ENCODE measurements at regions not wholly inside any gene's neighbourhood (a gene's known extent, or its start where the extent isn't known, plus 50 kb on each side); places are given as distances from the start of the nearest gene placed in this dataset.

DNA sequence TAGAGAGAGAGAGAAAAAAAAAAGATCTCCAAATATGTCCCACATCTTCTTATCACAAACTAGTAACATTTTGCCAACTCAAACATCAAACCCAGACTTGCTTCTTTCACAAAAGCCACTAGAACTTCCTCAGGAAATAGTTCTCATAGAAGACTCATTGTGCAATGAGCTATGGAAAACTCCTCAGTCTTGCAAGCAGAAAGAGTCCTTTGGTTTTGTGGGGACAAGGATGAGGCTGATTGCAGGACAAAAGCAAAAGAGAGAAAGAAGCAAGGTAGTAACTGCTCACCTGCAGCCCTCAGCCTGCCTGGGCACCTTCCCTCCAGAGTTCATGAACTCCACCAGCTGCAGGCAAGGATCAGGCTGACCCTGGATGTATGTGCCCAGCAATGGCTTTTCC is 399.0 kb downstream of the IRX1 start:
- Mint-ChIP-seq H3K9me3 (peaks cover 8 to 25% (median 12%) of the 10 kb centered on the region in 5 donors), H3K27me3 (peaks cover 0 to under 1% of the 10 kb centered on the region in 2 donors), H3K4me1 (no peaks in the 10 kb centered on the region), H3K4me3 (no peak overlapping the region), H3K27ac (no peak overlapping the region), H3K36me3 (no peaks in the 10 kb centered on the region)
- DNase-seq = no peak
- Histone ChIP-seq H3K27ac (ENCODE audit: low read depth, low read length) (no peak overlapping the region), H3K27me3 (ENCODE audit: insufficient read depth, low read length, poor library complexity, severe bottlenecking) (no peaks in the 10 kb centered on the region), H3K4me1 (ENCODE audit: insufficient read depth, low read length) (no peaks in the 10 kb centered on the region), H3K4me3 (ENCODE audit: low read length) (no peak overlapping the region), H3K36me3 (ENCODE audit: insufficient read depth, low read length) (no peaks in the 10 kb centered on the region), H3K9me3 (ENCODE audit: low read length) (no peaks in the 10 kb centered on the region)
- CTCF ChIA-PET = no interaction called here
- POLR2A ChIA-PET = no interaction called here

DNA sequence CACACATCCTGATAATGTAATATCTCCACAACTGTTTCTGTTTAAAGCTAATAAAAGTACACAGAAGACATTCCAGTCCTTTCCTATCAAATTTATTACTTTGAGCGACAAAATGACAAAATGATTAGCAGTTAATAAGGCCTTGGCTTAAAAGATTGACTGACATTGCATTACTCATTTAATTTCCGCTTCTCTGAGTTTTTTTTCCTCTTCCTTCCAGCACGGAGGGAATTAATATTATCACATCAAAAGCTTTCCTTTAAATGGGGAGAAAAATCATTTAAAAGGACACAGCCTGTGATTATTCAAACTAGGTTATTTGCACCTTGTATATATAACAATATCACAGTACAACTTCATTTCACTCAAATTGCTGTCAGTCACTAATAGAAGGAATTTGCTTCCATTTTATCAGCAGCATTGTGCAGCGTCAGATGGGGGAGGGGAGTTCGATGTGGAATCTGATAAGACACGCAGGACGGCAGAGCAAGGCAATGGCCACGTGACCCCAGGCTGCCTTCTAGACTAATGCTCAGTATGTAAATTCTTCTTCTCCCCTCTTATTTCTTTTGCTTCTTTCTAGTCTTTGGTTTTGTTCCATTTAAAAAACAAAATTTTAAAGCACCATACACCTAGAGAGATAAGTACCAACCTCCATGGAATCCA is 400.5 kb downstream of the IRX1 start:
- H3K9me3 ChIP-seq (ENCODE audit: low read length) = no peaks in the 10 kb centered on the region
- ChIA-PET CTCF (no interaction called here), POLR2A (no interaction called here)
- no peak overlapping the region for H3K27ac ChIP-seq (ENCODE audit: low read depth, low read length)
- no peaks in the 10 kb centered on the region for H3K36me3 ChIP-seq (ENCODE audit: insufficient read depth, low read length)
- H3K27me3 ChIP-seq (ENCODE audit: insufficient read depth, low read length, poor library complexity, severe bottlenecking) = no peaks in the 10 kb centered on the region
- Mint-ChIP-seq H3K4me1 (no peaks in the 10 kb centered on the region), H3K9me3 (peaks cover 8 to 27% (median 16%) of the 10 kb centered on the region in 5 donors), H3K4me3 (no peak overlapping the region), H3K27me3 (peaks cover 0 to 1% of the 10 kb centered on the region in 2 donors), H3K36me3 (no peaks in the 10 kb centered on the region), H3K27ac (no peak overlapping the region)
- DNase-seq = no peak
- no peaks in the 10 kb centered on the region for H3K4me1 ChIP-seq (ENCODE audit: insufficient read depth, low read length)
- no peak overlapping the region for H3K4me3 ChIP-seq (ENCODE audit: low read length)

DNA sequence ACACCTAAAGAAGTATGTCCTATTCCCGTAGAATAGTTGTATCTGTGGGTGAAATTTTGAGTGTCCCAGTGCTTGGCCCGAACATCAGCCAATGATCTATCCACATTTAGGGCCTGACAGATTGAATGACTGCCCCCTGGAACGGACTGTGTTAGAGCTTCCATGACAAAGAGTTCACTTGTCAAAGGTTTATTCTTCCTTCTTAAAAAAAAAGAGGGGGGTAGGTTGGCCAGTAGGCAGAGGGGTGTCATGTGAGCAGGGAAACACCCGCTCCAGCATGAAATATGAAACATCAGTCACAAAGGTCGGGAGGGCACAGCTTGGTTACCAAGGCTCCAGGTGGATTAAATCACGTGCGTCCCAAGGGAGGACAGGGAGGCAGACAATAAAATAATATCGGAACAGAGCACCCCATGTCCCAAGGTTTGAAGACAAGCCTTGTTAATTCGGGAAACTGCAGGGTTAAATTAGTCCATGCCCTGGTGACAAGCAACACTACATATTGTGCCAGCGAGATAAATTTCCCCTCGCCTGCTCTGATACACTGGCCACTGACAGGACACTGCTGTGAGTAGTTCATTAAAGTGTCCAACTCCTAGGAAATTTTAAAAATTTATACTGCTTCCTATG is 401.2 kb downstream of the IRX1 start:
- no peaks in the 10 kb centered on the region for H3K4me1 ChIP-seq (ENCODE audit: insufficient read depth, low read length)
- Mint-ChIP-seq H3K4me3 (no peak overlapping the region), H3K4me1 (no peaks in the 10 kb centered on the region), H3K9me3 (peaks cover 8 to 24% (median 18%) of the 10 kb centered on the region in 5 donors), H3K27me3 (peaks cover 0 to 1% of the 10 kb centered on the region in 2 donors), H3K27ac (no peak overlapping the region), H3K36me3 (no peaks in the 10 kb centered on the region)
- H3K36me3 ChIP-seq (ENCODE audit: insufficient read depth, low read length) = no peaks in the 10 kb centered on the region
- H3K27ac ChIP-seq (ENCODE audit: low read depth, low read length) = no peak overlapping the region
- no peaks in the 10 kb centered on the region for H3K9me3 ChIP-seq (ENCODE audit: low read length)
- no peaks in the 10 kb centered on the region for H3K27me3 ChIP-seq (ENCODE audit: insufficient read depth, low read length, poor library complexity, severe bottlenecking)
- ChIA-PET CTCF (interaction anchor here (0.9 kb wide), 1 partner anchor 33 kb away, joined by 3 read pairs; no protein-coding TSS in a partner anchor), POLR2A (no interaction called here)
- no peak overlapping the region for H3K4me3 ChIP-seq (ENCODE audit: low read length)
- no peak for DNase-seq

DNA sequence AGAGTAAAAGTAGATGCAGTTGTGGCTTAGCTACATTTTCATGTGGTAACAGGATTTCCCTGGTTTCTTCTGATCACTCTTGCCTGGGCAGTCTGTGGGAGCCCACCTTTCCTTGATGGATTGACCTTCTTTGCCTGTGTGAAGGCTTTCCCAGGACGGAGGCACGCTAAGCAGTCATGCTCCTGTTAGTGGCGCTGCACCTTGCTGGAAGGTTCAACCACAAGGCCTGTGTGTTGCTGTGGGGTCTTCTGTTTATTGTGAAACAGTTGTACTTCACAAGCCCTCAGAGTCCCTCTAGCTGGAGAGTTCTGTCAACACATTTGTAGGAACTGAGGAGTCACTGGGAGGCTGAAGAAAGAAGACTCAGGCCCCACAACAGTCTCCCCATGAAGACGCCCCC is 402.0 kb downstream of the IRX1 start:
- H3K27ac Mint-ChIP-seq = no peak overlapping the region
- ChIA-PET POLR2A (interaction anchor here (0.6 kb wide), 1 partner anchor 833 kb away, joined by 3 read pairs; no protein-coding TSS in a partner anchor), CTCF (interaction anchor here (0.9 kb wide), 1 partner anchor 32 kb away, joined by 3 read pairs; no protein-coding TSS in a partner anchor)
- no peak overlapping the region for H3K4me3 ChIP-seq (ENCODE audit: low read length)
- no peaks in the 10 kb centered on the region for H3K36me3 Mint-ChIP-seq
- H3K4me1 Mint-ChIP-seq = no peaks in the 10 kb centered on the region
- peaks cover 8 to 26% (median 18%) of the 10 kb centered on the region in 5 donors for H3K9me3 Mint-ChIP-seq
- H3K27me3 Mint-ChIP-seq = peaks cover 0 to 1% of the 10 kb centered on the region in 2 donors
- H3K27me3 ChIP-seq (ENCODE audit: insufficient read depth, low read length, poor library complexity, severe bottlenecking) = no peaks in the 10 kb centered on the region
- H3K9me3 ChIP-seq (ENCODE audit: low read length) = no peaks in the 10 kb centered on the region
- DNase-seq = no peak
- H3K4me1 ChIP-seq (ENCODE audit: insufficient read depth, low read length) = no peaks in the 10 kb centered on the region
- no peak overlapping the region for H3K27ac ChIP-seq (ENCODE audit: low read depth, low read length)
- no peaks in the 10 kb centered on the region for H3K36me3 ChIP-seq (ENCODE audit: insufficient read depth, low read length)
- no peak overlapping the region for H3K4me3 Mint-ChIP-seq

DNA sequence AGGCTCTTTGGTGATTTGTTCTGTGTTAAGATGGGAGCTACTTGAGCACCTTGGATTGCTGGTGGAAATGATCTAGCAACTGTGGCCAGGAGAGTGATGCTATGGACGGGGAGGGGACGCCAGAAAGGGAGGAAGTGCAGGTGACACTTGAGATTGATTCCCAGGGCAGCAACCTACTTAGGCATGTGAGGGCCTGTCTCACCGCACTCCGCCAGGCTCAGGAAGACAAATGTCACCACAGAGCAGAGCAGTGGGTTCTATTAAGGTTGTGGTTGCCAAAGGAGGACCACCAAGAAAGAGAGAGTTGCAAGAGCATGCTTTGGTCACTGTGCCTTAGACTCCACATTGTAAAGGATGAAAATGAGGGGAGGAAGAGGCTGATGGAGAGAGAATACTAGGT is 404.3 kb downstream of the IRX1 start:
- ChIA-PET POLR2A (no interaction called here), CTCF (no interaction called here)
- H3K4me3 ChIP-seq (ENCODE audit: low read length) = no peak overlapping the region
- no peaks in the 10 kb centered on the region for H3K4me1 Mint-ChIP-seq
- H3K9me3 ChIP-seq (ENCODE audit: low read length) = no peaks in the 10 kb centered on the region
- no peaks in the 10 kb centered on the region for H3K27me3 ChIP-seq (ENCODE audit: insufficient read depth, low read length, poor library complexity, severe bottlenecking)
- DNase-seq = no peak
- H3K36me3 Mint-ChIP-seq = no peaks in the 10 kb centered on the region
- H3K4me3 Mint-ChIP-seq = no peak overlapping the region
- H3K27ac Mint-ChIP-seq = no peak overlapping the region
- peaks cover 0 to 1% of the 10 kb centered on the region in 2 donors for H3K27me3 Mint-ChIP-seq
- H3K4me1 ChIP-seq (ENCODE audit: insufficient read depth, low read length) = no peaks in the 10 kb centered on the region
- no peaks in the 10 kb centered on the region for H3K36me3 ChIP-seq (ENCODE audit: insufficient read depth, low read length)
- no peak overlapping the region for H3K27ac ChIP-seq (ENCODE audit: low read depth, low read length)
- peaks cover 4 to 24% (median 14%) of the 10 kb centered on the region in 5 donors for H3K9me3 Mint-ChIP-seq

DNA sequence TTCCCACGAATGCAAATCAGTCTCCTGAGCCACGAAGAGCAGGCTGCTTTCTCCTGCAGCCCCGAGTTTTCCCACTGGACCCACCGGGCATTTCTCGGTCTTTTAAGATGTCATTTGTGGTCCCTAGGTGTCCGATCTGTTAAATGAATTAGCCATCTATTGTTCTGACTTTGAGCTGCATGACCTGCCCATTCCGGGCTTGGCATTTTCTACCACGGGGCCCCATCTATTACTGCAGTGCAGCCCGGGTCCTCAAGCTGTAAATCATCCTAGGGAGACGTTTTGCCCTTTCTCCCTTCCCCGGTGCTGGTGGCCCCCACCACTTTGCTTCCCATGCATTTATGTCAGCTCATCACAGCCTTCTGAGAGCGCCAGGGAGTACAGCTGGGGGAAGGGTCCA is 405.4 kb downstream of the IRX1 start:
- H3K4me3 Mint-ChIP-seq = no peak overlapping the region

DNA sequence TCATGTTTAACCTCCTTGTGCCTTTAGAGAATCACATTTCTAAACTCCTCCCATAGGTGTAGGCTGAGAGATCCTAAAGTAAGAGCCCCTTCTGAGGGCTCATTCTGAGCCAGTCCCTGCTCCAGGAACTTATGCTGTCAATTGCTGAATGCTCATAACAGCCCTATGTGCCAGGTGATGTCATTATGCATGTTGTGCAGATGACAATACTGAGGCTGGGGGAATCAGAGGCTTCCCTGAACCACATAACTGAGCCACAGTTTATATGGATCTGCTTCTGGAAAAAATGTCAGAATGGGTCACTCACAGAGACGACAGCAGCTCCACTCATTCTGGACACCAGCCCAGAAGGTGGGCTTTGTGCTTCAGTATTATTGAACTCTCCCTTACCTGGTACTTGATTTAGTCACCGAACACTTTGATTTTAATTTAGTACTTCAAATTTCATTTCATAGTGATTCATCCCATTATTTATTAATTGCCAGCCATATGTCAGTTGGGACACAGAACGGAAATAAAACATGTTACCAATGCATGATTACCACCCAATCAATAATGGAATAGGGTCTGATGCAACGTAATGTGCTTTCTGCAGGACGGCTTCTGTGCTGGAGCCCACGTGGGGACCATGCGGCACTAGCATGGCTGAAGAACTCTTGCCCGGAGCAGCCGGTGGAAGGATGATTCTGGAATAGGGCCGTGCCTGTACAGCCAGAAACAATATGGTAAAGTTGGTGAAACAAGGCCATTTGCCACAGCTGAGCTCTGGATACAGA is 406.3 kb downstream of the IRX1 start:
- Mint-ChIP-seq H3K9me3 (peaks cover 9 to 17% (median 14%) of the 10 kb centered on the region in 5 donors), H3K36me3 (no peaks in the 10 kb centered on the region), H3K4me3 (no peak overlapping the region), H3K27ac (no peak overlapping the region), H3K4me1 (no peaks in the 10 kb centered on the region), H3K27me3 (peaks cover 0 to 1% of the 10 kb centered on the region in 2 donors)
- Histone ChIP-seq H3K36me3 (ENCODE audit: insufficient read depth, low read length) (no peaks in the 10 kb centered on the region), H3K4me1 (ENCODE audit: insufficient read depth, low read length) (no peaks in the 10 kb centered on the region), H3K9me3 (ENCODE audit: low read length) (no peaks in the 10 kb centered on the region), H3K4me3 (ENCODE audit: low read length) (no peak overlapping the region), H3K27ac (ENCODE audit: low read depth, low read length) (no peak overlapping the region), H3K27me3 (ENCODE audit: insufficient read depth, low read length, poor library complexity, severe bottlenecking) (no peaks in the 10 kb centered on the region)
- ChIA-PET CTCF (no interaction called here), POLR2A (no interaction called here)
- no peak for DNase-seq

More for the DNA sequence above, 405.4 kb downstream of the IRX1 start:
- Histone ChIP-seq H3K4me1 (ENCODE audit: insufficient read depth, low read length) (no peaks in the 10 kb centered on the region), H3K27me3 (ENCODE audit: insufficient read depth, low read length, poor library complexity, severe bottlenecking) (no peaks in the 10 kb centered on the region), H3K9me3 (ENCODE audit: low read length) (no peaks in the 10 kb centered on the region), H3K36me3 (ENCODE audit: insufficient read depth, low read length) (no peaks in the 10 kb centered on the region), H3K27ac (ENCODE audit: low read depth, low read length) (no peak overlapping the region), H3K4me3 (ENCODE audit: low read length) (no peak overlapping the region)
- POLR2A ChIA-PET = no interaction called here
- CTCF ChIA-PET = no interaction called here
- no peaks in the 10 kb centered on the region for H3K36me3 Mint-ChIP-seq
- H3K4me1 Mint-ChIP-seq = no peaks in the 10 kb centered on the region
- H3K9me3 Mint-ChIP-seq = peaks cover 9 to 21% (median 14%) of the 10 kb centered on the region in 5 donors
- H3K27me3 Mint-ChIP-seq = peaks cover 0 to 1% of the 10 kb centered on the region in 2 donors
- no peak overlapping the region for H3K27ac Mint-ChIP-seq
- no peak for DNase-seq

DNA sequence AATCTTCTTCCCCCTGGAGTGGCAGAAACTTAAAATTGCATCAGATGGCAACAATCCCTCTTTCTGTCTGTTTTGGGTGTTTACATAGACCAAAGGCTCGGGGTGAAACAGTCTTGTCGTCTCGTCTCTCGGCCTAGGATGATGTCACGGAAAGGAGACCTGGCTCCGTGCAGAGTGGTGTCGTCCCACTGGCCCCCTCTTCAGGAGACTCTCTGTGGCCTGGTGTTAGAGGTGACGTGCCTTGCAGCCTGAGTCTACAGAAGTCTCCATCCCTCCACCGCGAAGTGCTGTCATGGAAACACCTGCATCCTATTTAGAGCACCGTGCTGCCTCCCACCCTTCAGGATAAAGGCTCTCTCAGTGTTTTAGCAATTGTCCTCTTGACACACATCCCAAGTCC is 409.7 kb downstream of the IRX1 start:
- ChIA-PET CTCF (no interaction called here), POLR2A (no interaction called here)
- Mint-ChIP-seq H3K9me3 (peaks cover 5 to 11% (median 5%) of the 10 kb centered on the region in 5 donors), H3K4me1 (no peaks in the 10 kb centered on the region), H3K27ac (no peak overlapping the region), H3K36me3 (no peaks in the 10 kb centered on the region), H3K4me3 (no peak overlapping the region), H3K27me3 (no peaks in the 10 kb centered on the region)
- H3K9me3 ChIP-seq (ENCODE audit: low read length) = no peaks in the 10 kb centered on the region
- no peaks in the 10 kb centered on the region for H3K36me3 ChIP-seq (ENCODE audit: insufficient read depth, low read length)
- H3K27ac ChIP-seq (ENCODE audit: low read depth, low read length) = no peak overlapping the region
- no peaks in the 10 kb centered on the region for H3K27me3 ChIP-seq (ENCODE audit: insufficient read depth, low read length, poor library complexity, severe bottlenecking)
- H3K4me3 ChIP-seq (ENCODE audit: low read length) = no peak overlapping the region
- DNase-seq = no peak
- H3K4me1 ChIP-seq (ENCODE audit: insufficient read depth, low read length) = no peaks in the 10 kb centered on the region

All from CD8-positive, alpha-beta memory T cell (primary cell).